Loucy (cell line): ENCODE measurements at regions not wholly inside any gene's neighbourhood (a gene's known extent, or its start where the extent isn't known, plus 50 kb on each side); places are given as distances from the start of the nearest gene placed in this dataset.

Source experiments
- H2AFZ ChIP-seq: fragments of 200-600 bp; sonication (generic); 2 replicates; pipeline ENCODE4 v1.6.0; 2016; ENCODE audit warnings: antibody characterized with exemption, mild to moderate bottlenecking, low read length, moderate library complexity
- H3F3A ChIP-seq: fragments of 200-600 bp; 2 replicates; pipeline ENCODE4 v1.6.0; 2016; ENCODE audit warnings: antibody characterized with exemption, low read depth, mild to moderate bottlenecking
- H3K27me3 ChIP-seq: fragments of 200-600 bp; sonication (generic); 2 replicates; pipeline ENCODE4 v1.6.1; 2014; ENCODE audit warnings: low read length, mild to moderate bottlenecking; ENCODE audit not compliant: insufficient read depth, poor library complexity, severe bottlenecking
- H3K36me3 ChIP-seq: fragments of 200-600 bp; sonication (generic); 2 replicates; pipeline ENCODE4 v1.6.1; 2016; ENCODE audit warnings: low read length; ENCODE audit not compliant: insufficient read depth
- H3K4me1 ChIP-seq: fragments of 200-600 bp; sonication (generic); 2 replicates; pipeline ENCODE4 v1.5.1; 2014; ENCODE audit warnings: low read length, mild to moderate bottlenecking; ENCODE audit not compliant: insufficient read depth, poor library complexity, severe bottlenecking
- H3K4me2 ChIP-seq: fragments of 200-600 bp; sonication (generic); 2 replicates; pipeline ENCODE4 v1.6.0; 2014; ENCODE audit warnings: antibody characterized with exemption, low read length, low read depth, mild to moderate bottlenecking; ENCODE audit not compliant: poor library complexity, severe bottlenecking
- H3K4me3 ChIP-seq: fragments of 200-600 bp; sonication (generic); 2 replicates; pipeline ENCODE4 v1.5.1; 2014; ENCODE audit warnings: low read length, mild to moderate bottlenecking, mixed read lengths; ENCODE audit not compliant: poor library complexity, severe bottlenecking
- H3K79me2 ChIP-seq: fragments of 200-600 bp; sonication (generic); 2 replicates; pipeline ENCODE4 v1.6.1; 2014; ENCODE audit warnings: low read length; ENCODE audit not compliant: insufficient read depth
- H3K9ac ChIP-seq: fragments of 200-600 bp; sonication (generic); 2 replicates; pipeline ENCODE4 v1.6.0; 2014; ENCODE audit warnings: mild to moderate bottlenecking, low read depth, low read length, moderate library complexity; ENCODE audit not compliant: poor library complexity, severe bottlenecking
- H3K9me2 ChIP-seq: fragments of 200-600 bp; sonication (generic); replicated peaks from 2 replicates; pipeline ENCODE4 v1.6.1; 2016; ENCODE audit warnings: low read depth, low read length, mixed read lengths
- H3K9me3 ChIP-seq: fragments of 200-600 bp; sonication (generic); 2 replicates; pipeline ENCODE4 v1.6.1; 2014; ENCODE audit warnings: mild to moderate bottlenecking, antibody characterized with exemption, low read length, low read depth; ENCODE audit not compliant: insufficient read depth
- H4K20me1 ChIP-seq: fragments of 200-600 bp; sonication (generic); 2 replicates; pipeline ENCODE4 v1.6.0; 2014; ENCODE audit warnings: antibody characterized with exemption, low read length, mild to moderate bottlenecking; ENCODE audit not compliant: insufficient read depth, poor library complexity, severe bottlenecking
- CTCF ChIP-seq: fragments of 200-600 bp; sonication (generic); conservative IDR thresholded peaks from 2 replicates; pipeline ENCODE4 v1.5.1; 2014; ENCODE audit warnings: mild to moderate bottlenecking, antibody characterized with exemption, low read length
- EZH2phosphoT487 ChIP-seq: fragments of 200-600 bp; IDR thresholded peaks from 2 replicates; pipeline ENCODE4 v1.6.1; 2018; ENCODE audit warnings: antibody characterized with exemption, mild to moderate bottlenecking, moderate library complexity, borderline replicate concordance

GRCh38 chr3:59326246-59327024 is 276.6 kb upstream of the CFAP20DC start:
- H2AFZ ChIP-seq = no peak overlapping the region
- H3K9me2 ChIP-seq = no peaks in the 10 kb centered on the region
- peaks cover 3% of the 10 kb centered on the region for H3K4me1 ChIP-seq
- no peaks in the 10 kb centered on the region for H3F3A ChIP-seq
- no peaks in the 10 kb centered on the region for H4K20me1 ChIP-seq
- no peaks in the 10 kb centered on the region for H3K27me3 ChIP-seq
- H3K79me2 ChIP-seq = no peaks in the 10 kb centered on the region
- H3K4me2 ChIP-seq = no peak overlapping the region
- no peaks in the 10 kb centered on the region for H3K36me3 ChIP-seq
- peak; percentile 59 for TF ChIP-seq CTCF
- TF ChIP-seq EZH2phosphoT487 = no peak
- H3K9ac ChIP-seq = no peak overlapping the region
- H3K4me3 ChIP-seq = no peak overlapping the region
- H3K9me3 ChIP-seq = no peaks in the 10 kb centered on the region

GRCh38 chr3:59321881-59322540 is 272.2 kb upstream of the CFAP20DC start:
- Histone ChIP-seq H3K9me3 (no peaks in the 10 kb centered on the region), H3K4me1 (no peaks in the 10 kb centered on the region), H3K9ac (no peak overlapping the region), H3K36me3 (no peaks in the 10 kb centered on the region), H3F3A (no peaks in the 10 kb centered on the region), H3K27me3 (no peaks in the 10 kb centered on the region), H3K9me2 (no peaks in the 10 kb centered on the region), H3K79me2 (no peaks in the 10 kb centered on the region), H2AFZ (no peak overlapping the region), H4K20me1 (no peaks in the 10 kb centered on the region), H3K4me2 (no peak overlapping the region), H3K4me3 (no peak overlapping the region)
- TF ChIP-seq CTCF (no peak), EZH2phosphoT487 (no peak)

GRCh38 chr3:59320080-59320479 is 270.3 kb upstream of the CFAP20DC start:
- no peaks in the 10 kb centered on the region for H3K9me2 ChIP-seq

More at GRCh38 chr3:59320080-59320479, 270.3 kb upstream of the CFAP20DC start:
- Histone ChIP-seq H2AFZ (no peak overlapping the region), H3F3A (no peaks in the 10 kb centered on the region), H3K36me3 (no peaks in the 10 kb centered on the region), H3K4me2 (no peak overlapping the region), H3K27me3 (no peaks in the 10 kb centered on the region), H3K9ac (no peak overlapping the region), H3K4me3 (no peak overlapping the region), H3K79me2 (no peaks in the 10 kb centered on the region), H3K9me3 (no peaks in the 10 kb centered on the region), H4K20me1 (no peaks in the 10 kb centered on the region), H3K4me1 (no peaks in the 10 kb centered on the region)
- no peak for TF ChIP-seq CTCF
- no peak for TF ChIP-seq EZH2phosphoT487
